GM12878 (cell line): ENCODE measurements at regions not wholly inside any gene's neighbourhood (a gene's known extent, or its start where the extent isn't known, plus 50 kb on each side); places are given as distances from the start of the nearest gene placed in this dataset.

Source experiments
- ATAC-seq: fragments of 200-7000 bp; cut with Tn5 transposase; 3 replicates; pipeline ENCODE4 v1.9.1; 2020; ENCODE audit warnings: mild to moderate bottlenecking, moderate library complexity
- BruUV-seq: library from RNA; stranded (reverse); fragments of 400-500 nt; replicated peaks from 2 replicates; lab custom pipeline; 2021; lab: Mats Ljungman, UMichigan
- CTCF ChIA-PET: fragments of 300-600 bp; sonication (Branson Sonifier 250); formaldehyde crosslinking; extraction: SDS; loops from one replicate; lab custom pipeline; 2021; ENCODE audit warnings: inconsistent platforms; lab: Yijun Ruan, JAX
- POLR2A ChIA-PET: fragments of 350-600 bp; formaldehyde crosslinking; extraction: SDS; loops from one replicate; lab custom pipeline; 2021; ENCODE audit warnings: inconsistent platforms; lab: Charles Lee
- RAD21 ChIA-PET: fragments of 300-600 bp; sonication (Branson Sonifier 250); formaldehyde crosslinking; loops from one replicate; lab custom pipeline; 2023; ENCODE audit warnings: antibody characterized with exemption; ENCODE audit not compliant: unreplicated experiment; lab: Charles Lee
- SMC1A ChIA-PET: fragments of 300-600 bp; sonication (Branson Sonifier 250); formaldehyde crosslinking; loops from one replicate; lab custom pipeline; 2023; ENCODE audit not compliant: unreplicated experiment, uncharacterized antibody; lab: Charles Lee
- DNase-seq: peaks from one replicate; pipeline ENCODE4 v3.0.0-alpha.2; 2011; ENCODE audit warnings: low read depth, low spot score
- FAIRE-seq: peaks from 3 replicates; lab custom pipeline; 2011; peaks lifted over from hg19 to GRCh38; lab: Jason Lieb, UNC
- H2AFZ ChIP-seq: 2 replicates; pipeline ENCODE4 v1.6.0; 2011; ENCODE audit warnings: low read depth, low read length, control low read depth; ENCODE audit not compliant: control insufficient read depth
- H3K27ac ChIP-seq: 2 replicates; pipeline ENCODE4 v1.5.1; 2011; ENCODE audit warnings: control low read depth; ENCODE audit not compliant: control insufficient read depth, insufficient read depth
- H3K27me3 ChIP-seq, 2 experiments: replicated peaks in 1 of 2; 2 replicates each; pipeline versions ENCODE4 v1.6.0 to v1.6.1; 2011; ENCODE audit warnings: low read length in 1 of 2; ENCODE audit not compliant: control insufficient read depth in 2 of 2, insufficient read depth in 2 of 2
- H3K36me3 ChIP-seq, 2 experiments: 2 replicates each; pipeline ENCODE4 v1.5.1; 2011; ENCODE audit warnings: low read length in 1 of 2; ENCODE audit not compliant: control insufficient read depth in 2 of 2, insufficient read depth in 2 of 2
- H3K4me1 ChIP-seq: 2 replicates; pipeline ENCODE4 v1.6.1; 2011; ENCODE audit warnings: mild to moderate bottlenecking, low read length, moderate library complexity, mixed read lengths; ENCODE audit not compliant: control insufficient read depth, insufficient read depth
- H3K4me2 ChIP-seq: 2 replicates; pipeline ENCODE4 v1.6.0; 2011; ENCODE audit warnings: control low read depth; ENCODE audit not compliant: control insufficient read depth, insufficient read depth
- H3K4me3 ChIP-seq: fragments of 200-600 bp; sonication (generic); 2 replicates; pipeline ENCODE4 v1.5.1; 2016
- H3K79me2 ChIP-seq: 2 replicates; pipeline ENCODE4 v1.6.0; 2011; ENCODE audit warnings: low read length; ENCODE audit not compliant: control insufficient read depth, insufficient read depth
- H3K9ac ChIP-seq: 2 replicates; pipeline ENCODE4 v1.8.0; 2011; ENCODE audit warnings: low read length, control low read depth, mixed read lengths; ENCODE audit not compliant: control insufficient read depth, insufficient read depth
- H3K9me3 ChIP-seq: replicated peaks from 3 replicates; pipeline ENCODE4 v1.5.1; 2011; ENCODE audit warnings: mild to moderate bottlenecking, low read length; ENCODE audit not compliant: control insufficient read depth, insufficient read depth
- H4K20me1 ChIP-seq: 2 replicates; pipeline ENCODE4 v1.6.0; 2011; ENCODE audit not compliant: control insufficient read depth, insufficient read depth
- CEBPB ChIP-seq, 2 experiments: fragments of 150-350 bp in 1 of 2; IDR thresholded peaks; 2 replicates each; pipeline ENCODE4 v1.6.1; 2012 to 2014; ENCODE audit warnings: low read depth in 2 of 2, low read length in 2 of 2, borderline replicate concordance in 1 of 2, inconsistent platforms in 1 of 2
- CREM ChIP-seq: IDR thresholded peaks from 2 replicates; pipeline ENCODE4 v1.6.1; 2014; ENCODE audit warnings: antibody characterized with exemption, low read depth
- HDGF ChIP-seq: fragments of 450-650 bp; IDR thresholded peaks from 2 replicates; pipeline ENCODE4 v1.6.1; 2016; ENCODE audit warnings: antibody characterized with exemption
- JUND ChIP-seq: IDR thresholded peaks from 2 replicates; pipeline ENCODE4 v1.6.1; 2012; ENCODE audit warnings: low read depth, mild to moderate bottlenecking, low read length, improper control_type of control experiment, moderate library complexity
- MEF2A ChIP-seq: IDR thresholded peaks from 2 replicates; pipeline ENCODE4 v1.6.1; 2011; ENCODE audit warnings: low read depth, mild to moderate bottlenecking, low read length, moderate library complexity; ENCODE audit not compliant: insufficient read depth
- MTA2 ChIP-seq: fragments of 450-650 bp; IDR thresholded peaks from 2 replicates; pipeline ENCODE4 v1.6.1; 2016; ENCODE audit warnings: low read depth, mild to moderate bottlenecking, moderate library complexity
- NR2C1 ChIP-seq: fragments of 450-650 bp; IDR thresholded peaks from 2 replicates; pipeline ENCODE4 v1.6.1; 2017; ENCODE audit warnings: antibody characterized with exemption, mild to moderate bottlenecking, moderate library complexity
- PAX5 ChIP-seq: IDR thresholded peaks from 2 replicates; pipeline ENCODE4 v1.6.1; 2011; ENCODE audit warnings: low read depth, low read length, borderline replicate concordance
- SREBF1 ChIP-seq: IDR thresholded peaks from 2 replicates; pipeline ENCODE4 v1.6.1; 2012; ENCODE audit warnings: mild to moderate bottlenecking, low read length
- TAF1 ChIP-seq: IDR thresholded peaks from 2 replicates; pipeline ENCODE4 v1.6.1; 2011; ENCODE audit warnings: mild to moderate bottlenecking, low read depth, low read length, borderline replicate concordance
- WRNIP1 ChIP-seq: IDR thresholded peaks from 2 replicates; pipeline ENCODE4 v1.6.1; 2011; ENCODE audit warnings: low read depth, low read length, improper control_type of control experiment, borderline replicate concordance
- ZNF24 ChIP-seq: fragments of 450-650 bp; IDR thresholded peaks from 2 replicates; pipeline ENCODE4 v1.6.1; 2017; ENCODE audit warnings: antibody characterized with exemption, mild to moderate bottlenecking
- WGBS: methylation state at CpG from one replicate; pipeline ENCODE4 v1.1.6; 2016; ENCODE audit warnings: low lambda C conversion rate; ENCODE audit not compliant: insufficient replicate concordance, insufficient coverage; ENCODE audit errors: missing lambda C conversion rate; 5-methylcytosine and 5-hydroxymethylcytosine counted together
- in situ Hi-C: fragments of 300-500 bp; cut with MboI; formaldehyde crosslinking; loops from 9 replicates; pipeline ENCODE4 v1.14.3; 2018; ENCODE audit warnings: mixed read lengths
- intact Hi-C: fragments of 100-400 bp; cut with micrococcal nuclease; formaldehyde crosslinking; loops from one replicate; pipeline ENCODE4 v1.14.2; 2022; ENCODE audit not compliant: unreplicated experiment
- TF ChIP-seq, protein P1 (sequence below): IDR thresholded peaks from 2 replicates; pipeline ENCODE4 v1.6.1; 2012; ENCODE audit warnings: low read length, inconsistent platforms
- TF ChIP-seq, protein P2 (sequence below): fragments of 450-650 bp; IDR thresholded peaks from 2 replicates; pipeline ENCODE4 v1.6.1; 2017; ENCODE audit warnings: mild to moderate bottlenecking, low read depth, inconsistent platforms; ENCODE audit not compliant: poor library complexity, severe bottlenecking

DNA sequence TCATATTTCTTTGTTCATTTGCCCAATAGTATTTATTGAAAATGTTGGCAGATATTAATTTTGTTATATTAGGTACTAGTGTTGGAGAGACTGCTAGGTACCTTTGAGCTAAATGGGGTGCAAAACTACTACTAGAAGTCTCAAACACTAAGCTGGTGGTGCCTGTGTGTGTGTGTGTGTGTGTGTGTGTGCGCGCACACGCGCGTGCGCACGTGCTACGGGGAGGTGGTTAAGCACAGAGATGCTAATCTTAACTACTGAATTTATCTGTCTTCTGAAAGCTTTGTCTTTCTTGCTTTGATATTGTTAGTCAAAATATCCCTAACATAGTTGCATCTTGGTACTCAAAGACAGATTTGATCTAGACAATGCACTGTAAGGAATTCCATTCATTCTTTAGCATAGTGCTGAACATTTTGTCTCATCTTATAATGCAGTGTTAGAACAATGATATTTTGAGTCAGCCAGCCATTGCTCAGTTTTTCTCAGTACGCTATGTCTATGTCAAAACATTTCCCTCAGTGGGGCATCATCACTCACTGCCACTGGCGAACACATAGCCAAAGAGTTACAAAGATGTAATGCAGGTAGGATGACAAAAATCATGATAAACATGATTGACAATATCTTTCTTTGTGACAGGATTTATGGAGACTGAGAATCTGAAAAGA, 396.0 kb upstream of the RGPD4 start:
- Histone ChIP-seq H4K20me1 (no peaks in the 10 kb centered on the region), H3K4me3 (no peak overlapping the region), H2AFZ (no peak overlapping the region), H3K36me3 (no peaks in the 10 kb centered on the region), H3K4me1 (no peaks in the 10 kb centered on the region), H3K9me3 (no peaks in the 10 kb centered on the region), H3K4me2 (no peak overlapping the region), H3K9ac (no peak overlapping the region), H3K27ac (no peak overlapping the region), H3K79me2 (no peaks in the 10 kb centered on the region), H3K27me3 (no peaks in the 10 kb centered on the region)
- WGBS = 53% methylated on average over 10 of the region's 10 CpGs
- ATAC-seq = no peak
- ChIA-PET SMC1A (no interaction called here), CTCF (no interaction called here), RAD21 (no interaction called here), POLR2A (no interaction called here)
- DNase-seq = no peak
- no peak for FAIRE-seq
- TF ChIP-seq MEF2A (no peak), ZNF24 (no peak), PAX5 (no peak), CEBPB (IDR thresholded peaks at IDR 0.05; ENCODE audit: borderline replicate concordance in 1 of 2, low read depth in 2 of 2, low read length in 2 of 2) (no peak), NR2C1 (no peak)
- TF ChIP-seq, protein P1, sequence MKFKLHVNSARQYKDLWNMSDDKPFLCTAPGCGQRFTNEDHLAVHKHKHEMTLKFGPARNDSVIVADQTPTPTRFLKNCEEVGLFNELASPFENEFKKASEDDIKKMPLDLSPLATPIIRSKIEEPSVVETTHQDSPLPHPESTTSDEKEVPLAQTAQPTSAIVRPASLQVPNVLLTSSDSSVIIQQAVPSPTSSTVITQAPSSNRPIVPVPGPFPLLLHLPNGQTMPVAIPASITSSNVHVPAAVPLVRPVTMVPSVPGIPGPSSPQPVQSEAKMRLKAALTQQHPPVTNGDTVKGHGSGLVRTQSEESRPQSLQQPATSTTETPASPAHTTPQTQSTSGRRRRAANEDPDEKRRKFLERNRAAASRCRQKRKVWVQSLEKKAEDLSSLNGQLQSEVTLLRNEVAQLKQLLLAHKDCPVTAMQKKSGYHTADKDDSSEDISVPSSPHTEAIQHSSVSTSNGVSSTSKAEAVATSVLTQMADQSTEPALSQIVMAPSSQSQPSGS = no peak
- in situ Hi-C loops = no loop called here
- intact Hi-C loops = no loop called here
- BruUV-seq = no TSS peak

DNA sequence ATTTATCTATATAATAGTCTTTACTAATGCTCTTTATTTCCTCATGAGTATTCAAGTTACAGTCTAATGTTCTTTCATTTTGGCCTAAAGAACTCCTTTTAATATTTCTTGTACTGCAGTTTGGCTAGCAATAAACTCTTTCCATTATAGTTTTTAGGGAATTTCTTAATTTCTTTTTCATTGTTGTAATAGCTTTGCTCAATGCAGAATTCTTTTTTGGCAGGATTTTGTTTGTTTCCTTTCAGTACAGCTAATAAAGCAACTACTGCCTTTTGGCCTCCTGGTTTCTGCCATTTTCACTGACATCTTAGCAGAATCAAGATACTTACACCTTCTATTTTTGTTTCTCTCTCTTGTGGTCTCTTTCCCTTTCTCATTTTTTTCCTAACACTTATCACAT, 390.4 kb upstream of the RGPD4 start:
- RAD21 ChIA-PET = no interaction called here
- no peak for ATAC-seq
- Histone ChIP-seq H2AFZ (no peak overlapping the region), H3K4me3 (no peak overlapping the region), H3K4me2 (no peak overlapping the region), H3K9me3 (no peaks in the 10 kb centered on the region), H3K27ac (no peak overlapping the region), H4K20me1 (no peaks in the 10 kb centered on the region), H3K9ac (no peak overlapping the region), H3K36me3 (no peaks in the 10 kb centered on the region), H3K4me1 (no peaks in the 10 kb centered on the region), H3K27me3 (no peaks in the 10 kb centered on the region), H3K79me2 (no peaks in the 10 kb centered on the region)
- FAIRE-seq = no peak
- POLR2A ChIA-PET = no interaction called here
- CTCF ChIA-PET = no interaction called here
- DNase-seq = no peak
- no TSS peak for BruUV-seq
- in situ Hi-C loops (no loop called here), intact Hi-C loops (no loop called here)
- SMC1A ChIA-PET = no interaction called here
- no peak for TF ChIP-seq JUND
- TF ChIP-seq, protein P2, sequence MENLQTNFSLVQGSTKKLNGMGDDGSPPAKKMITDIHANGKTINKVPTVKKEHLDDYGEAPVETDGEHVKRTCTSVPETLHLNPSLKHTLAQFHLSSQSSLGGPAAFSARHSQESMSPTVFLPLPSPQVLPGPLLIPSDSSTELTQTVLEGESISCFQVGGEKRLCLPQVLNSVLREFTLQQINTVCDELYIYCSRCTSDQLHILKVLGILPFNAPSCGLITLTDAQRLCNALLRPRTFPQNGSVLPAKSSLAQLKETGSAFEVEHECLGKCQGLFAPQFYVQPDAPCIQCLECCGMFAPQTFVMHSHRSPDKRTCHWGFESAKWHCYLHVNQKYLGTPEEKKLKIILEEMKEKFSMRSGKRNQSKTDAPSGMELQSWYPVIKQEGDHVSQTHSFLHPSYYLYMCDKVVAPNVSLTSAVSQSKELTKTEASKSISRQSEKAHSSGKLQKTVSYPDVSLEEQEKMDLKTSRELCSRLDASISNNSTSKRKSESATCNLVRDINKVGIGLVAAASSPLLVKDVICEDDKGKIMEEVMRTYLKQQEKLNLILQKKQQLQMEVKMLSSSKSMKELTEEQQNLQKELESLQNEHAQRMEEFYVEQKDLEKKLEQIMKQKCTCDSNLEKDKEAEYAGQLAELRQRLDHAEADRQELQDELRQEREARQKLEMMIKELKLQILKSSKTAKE = no peak
- TF ChIP-seq WRNIP1 = no peak
- no peak for TF ChIP-seq MTA2
- no peak for TF ChIP-seq SREBF1
- TF ChIP-seq CREM = no peak
- no peak for TF ChIP-seq TAF1
- TF ChIP-seq HDGF = no peak
